HG03135 (cell line): ENCODE measurements at regions not wholly inside any gene's neighbourhood (a gene's known extent, or its start where the extent isn't known, plus 50 kb on each side); places are given as distances from the start of the nearest gene placed in this dataset.

Experiments
- ATAC-seq: cut with Tn5 transposase; IDR thresholded peaks from one replicate; pipeline ENCODE4 v1.9.1; 2021; ENCODE audit warnings: mild to moderate bottlenecking, moderate library complexity; ENCODE audit not compliant: unreplicated experiment

DNA sequence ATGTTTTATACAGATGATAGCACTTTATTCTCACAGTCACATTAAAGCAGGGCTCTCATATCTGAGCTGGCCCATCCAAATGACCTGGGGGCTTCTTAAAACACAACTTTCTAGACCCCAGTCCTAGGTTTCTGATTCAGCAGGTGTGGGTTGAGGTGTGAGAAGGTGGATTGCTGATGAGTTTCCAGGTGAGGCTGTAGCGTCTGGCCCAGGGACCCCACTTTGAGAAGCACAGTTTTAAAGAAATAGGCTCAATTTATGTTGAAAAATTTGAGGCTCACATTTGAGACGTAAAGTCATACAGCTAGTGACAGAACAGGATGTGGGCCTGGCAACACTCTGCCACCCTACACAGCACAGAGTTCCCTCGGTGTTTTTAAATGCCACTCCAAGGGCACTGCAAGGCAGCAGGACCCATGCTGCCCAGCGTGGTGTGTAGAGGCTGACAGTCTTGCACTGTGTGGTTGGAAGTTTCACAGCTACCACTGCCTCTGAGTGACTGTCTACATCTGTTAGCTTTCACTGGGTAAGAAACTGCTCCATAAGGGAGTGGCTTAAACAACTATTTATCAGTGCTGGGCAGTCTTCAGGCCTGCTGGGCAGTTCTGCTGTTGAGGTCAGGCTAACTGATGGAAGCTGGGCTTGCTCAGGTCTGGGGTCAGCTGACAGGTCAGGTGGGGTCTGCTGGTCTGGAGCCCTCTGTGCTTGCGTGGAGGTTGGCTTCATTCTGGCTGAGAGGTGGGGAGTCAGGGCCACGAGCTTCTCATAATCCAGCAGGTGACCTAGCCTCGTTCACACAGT is 319.7 kb downstream of the CXCL12 start:
- ATAC-seq, result no peak

DNA sequence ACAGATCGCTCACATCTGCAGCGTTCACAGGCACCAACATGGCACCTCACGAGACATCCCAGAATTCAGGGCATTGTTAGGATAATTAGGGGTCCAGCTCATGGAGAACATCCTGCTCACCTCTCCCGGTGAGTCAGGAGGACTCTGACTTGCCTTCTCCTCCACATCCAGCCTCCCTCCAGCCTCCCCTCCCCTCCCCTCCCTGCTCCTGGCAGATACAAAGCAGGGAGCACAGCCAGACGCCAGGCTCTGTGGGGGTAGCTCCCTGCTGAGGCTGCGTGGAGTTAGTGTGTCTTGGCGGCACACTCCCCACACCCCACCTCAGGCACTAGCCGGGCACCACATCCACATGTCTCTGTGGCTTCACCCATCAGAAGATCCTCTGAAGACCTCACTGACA is 320.6 kb downstream of the CXCL12 start:
- ATAC-seq, result no peak

DNA sequence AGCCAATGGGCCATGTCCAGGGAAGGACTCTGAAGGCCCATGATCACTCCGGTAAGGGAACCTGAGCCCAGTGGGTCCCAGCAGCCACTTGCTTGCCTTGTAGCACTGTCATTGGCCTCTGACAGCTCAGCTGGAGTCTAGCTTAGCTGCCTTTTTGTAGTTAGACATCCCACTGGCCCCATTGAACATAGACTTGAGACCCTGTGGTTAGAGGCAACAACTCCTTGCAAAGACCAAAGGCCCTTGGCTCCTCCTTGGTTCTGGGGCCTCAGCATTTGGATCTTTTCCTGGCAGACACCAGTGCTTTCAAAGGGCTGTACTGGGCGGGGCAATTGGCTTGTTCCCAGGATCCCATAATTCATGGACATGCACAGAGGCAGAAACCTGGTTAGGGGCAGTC is 321.2 kb downstream of the CXCL12 start:
- no peak for ATAC-seq

DNA sequence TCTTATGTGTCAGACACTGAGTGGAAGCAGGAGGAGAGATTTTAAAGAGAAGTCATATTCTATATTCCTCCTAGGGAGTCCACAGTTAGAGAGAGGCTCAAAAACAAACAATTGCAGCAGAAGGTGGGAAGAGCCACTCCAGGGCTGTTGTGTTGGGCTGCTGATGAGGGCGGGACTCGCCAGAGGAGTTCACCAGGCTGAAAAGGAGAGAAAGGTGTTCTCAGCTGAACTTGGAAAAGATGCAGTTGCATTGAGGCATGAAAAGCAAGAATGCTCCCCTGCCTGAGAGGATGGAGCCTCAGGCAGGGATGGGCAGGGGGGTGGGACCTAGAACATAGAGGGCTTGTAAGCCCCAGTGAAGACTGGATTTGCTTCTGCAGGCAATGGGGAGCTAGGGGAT is 324.2 kb downstream of the CXCL12 start:
- no peak for ATAC-seq

DNA sequence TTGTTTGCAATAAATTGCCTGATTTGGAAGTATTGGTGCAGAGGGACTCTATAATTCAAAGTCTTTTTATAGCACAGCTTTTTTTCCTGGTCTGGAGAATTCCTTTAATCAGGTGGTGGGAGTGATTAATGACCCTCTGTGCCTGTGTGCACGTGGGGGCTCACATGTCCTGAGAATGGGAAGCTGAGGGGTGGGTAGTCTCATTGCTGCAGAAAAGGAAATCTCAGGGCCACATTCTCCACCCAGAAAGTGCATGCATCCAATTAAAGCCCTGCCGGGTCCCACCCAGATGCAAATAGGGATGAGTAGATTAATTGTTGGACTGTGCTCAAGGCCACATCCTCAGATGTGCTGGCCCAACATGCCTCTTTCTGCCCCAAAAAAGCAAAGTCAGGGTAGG is 324.7 kb downstream of the CXCL12 start:
- no peak for ATAC-seq

DNA sequence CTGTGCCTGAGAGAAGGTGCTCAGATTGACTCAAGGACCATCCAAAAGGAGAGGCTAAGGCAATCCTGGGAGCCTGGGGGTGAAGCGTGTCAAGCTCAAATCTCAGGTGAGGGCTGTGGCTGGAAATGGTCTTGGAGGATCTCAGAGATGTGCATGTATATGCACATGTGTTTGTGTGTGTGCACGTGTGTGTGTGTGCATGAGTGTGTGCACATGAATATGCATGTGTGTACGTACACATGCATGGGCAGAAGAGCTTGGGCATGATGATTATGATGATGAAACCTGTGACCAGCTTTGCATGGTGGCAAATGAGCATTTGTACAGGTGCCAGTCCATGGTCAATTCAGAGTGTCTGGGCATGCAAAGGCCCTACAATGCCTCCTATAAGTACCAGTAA is 326.6 kb downstream of the CXCL12 start:
- ATAC-seq, result no peak

DNA sequence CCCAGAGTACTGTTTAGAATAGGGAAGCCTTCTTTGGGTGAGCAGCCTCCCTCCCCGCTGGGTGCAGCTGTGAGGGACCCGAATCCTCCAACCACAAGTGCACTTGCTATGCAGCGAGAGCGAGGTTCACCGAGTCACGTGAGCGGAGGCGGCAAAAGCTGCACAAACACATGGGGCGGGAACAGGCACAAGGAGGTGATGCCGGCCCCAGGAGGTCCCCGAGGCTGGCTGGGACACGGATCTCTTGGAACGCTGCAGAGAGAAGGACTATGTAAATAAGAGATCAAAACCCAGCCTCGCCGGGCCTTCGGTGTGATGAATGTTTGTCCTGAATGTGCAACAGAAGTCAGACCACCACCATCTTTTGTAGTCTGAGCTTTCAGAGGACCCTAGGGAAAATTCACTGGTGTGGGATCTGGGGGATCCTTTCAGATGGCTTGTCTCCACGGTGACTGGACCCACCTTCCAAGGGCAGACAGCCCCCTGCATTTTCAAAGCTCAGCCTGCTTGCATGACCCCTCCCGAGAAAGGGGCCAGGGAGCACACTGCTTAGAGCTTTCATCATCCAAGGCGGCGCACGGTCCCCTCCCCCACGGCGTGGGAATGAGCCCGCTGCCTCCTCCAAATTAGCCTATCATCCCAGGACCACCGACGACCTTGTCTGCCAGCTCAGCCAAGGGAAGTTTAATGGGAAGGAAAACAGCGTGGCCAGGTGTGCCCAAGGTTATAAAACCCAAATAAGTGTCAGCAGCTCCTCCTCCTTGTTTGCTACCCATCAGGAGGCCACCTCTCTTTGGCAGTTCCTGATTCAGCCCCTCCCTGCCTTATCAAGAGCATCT is 327.7 kb downstream of the CXCL12 start:
- no peak for ATAC-seq

DNA sequence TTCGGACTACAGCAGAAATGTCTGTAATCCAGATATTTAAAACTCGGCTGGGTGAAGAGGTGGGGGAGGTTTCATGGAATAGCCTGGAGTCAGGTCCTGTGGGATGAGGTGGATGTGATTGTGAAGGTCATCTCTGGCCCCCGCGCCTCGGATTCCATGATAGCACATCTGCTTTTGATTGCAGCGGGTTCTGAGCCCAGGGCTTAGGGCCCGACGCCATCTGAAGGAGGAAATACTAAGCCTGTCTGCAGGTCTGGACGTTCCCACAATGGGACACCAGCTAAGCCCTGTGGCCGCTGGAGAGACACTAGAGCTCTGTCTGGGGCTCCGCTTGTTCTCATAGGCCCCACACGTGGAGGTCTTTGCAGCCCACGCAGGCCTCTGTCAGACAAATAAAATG is 328.7 kb downstream of the CXCL12 start:
- ATAC-seq, result no peak

DNA sequence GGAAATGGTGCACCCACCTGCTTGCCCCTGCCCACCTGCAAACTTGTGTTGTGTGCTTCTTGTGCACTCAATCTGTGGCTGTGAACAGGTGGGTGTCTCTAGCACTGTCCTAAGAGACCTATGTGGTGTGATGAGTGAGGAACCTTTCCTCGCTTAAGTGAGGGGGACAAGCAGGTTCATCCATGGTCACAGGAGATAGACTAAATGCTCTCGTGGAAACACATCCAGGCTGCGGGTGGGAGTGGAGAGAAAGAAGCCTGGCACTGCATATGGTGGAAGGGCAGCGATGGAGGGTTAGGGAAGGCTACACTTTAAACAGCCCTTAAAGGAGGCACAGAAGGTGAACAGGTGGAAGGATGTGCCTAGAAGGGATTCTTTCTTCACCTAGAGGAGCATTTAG is 330.9 kb downstream of the CXCL12 start:
- no peak for ATAC-seq

DNA sequence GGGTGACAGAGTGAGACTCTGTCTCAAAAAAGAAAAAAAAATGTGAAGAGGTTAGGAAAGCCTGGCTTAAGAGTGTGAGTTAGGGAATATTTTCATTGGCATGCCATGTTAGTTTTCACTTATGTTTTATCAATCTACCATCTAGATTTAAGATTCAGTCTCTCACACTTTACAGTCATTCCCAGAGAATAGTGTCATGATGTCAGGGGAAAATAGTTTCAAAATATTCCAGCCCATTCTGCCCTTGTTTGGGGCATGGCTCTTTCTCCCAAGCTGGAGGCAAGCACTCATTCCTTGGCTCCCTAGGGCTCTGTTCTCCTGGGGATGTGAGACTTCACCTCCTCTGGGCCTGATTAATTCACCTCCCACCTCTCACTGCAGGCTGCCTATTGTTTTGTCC is 331.5 kb downstream of the CXCL12 start:
- no peak for ATAC-seq

DNA sequence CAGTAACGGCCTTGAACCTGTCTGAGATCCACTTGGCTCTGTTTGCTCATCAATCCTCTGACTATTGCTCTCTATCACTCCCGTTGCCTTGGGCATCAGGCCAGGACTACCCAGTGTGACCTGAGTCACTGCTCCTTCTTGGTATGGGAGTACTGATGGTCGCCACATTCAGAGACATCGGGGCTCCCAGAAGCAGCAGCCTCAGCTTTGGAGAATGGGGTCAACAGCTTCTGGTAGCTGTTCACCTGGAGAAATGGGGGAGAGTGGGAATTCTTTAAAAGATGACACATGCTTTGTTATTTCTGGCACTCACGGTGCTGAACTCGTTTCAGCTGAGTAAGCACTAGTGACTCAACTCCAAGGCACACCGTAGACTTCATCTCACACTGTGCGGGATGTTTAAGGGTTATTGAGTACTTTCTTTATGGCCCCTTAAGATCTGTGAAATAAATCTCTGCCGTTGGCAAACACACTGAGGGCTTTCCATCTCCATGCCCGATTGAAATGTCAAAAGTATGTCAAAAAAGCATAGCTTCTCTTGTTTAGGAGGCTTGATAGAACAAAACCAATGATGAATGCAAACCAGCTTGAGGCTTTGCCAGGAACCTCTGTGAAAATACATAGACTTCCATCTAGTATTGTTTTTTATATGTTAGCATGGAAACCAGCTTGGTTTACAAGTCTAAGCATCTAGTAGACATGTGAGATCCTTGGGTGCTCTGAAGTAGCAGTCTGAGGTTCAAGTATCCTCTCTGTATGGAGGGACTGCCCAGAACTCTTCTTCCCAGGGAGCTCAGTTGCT is 333.1 kb downstream of the CXCL12 start:
- no peak for ATAC-seq

DNA sequence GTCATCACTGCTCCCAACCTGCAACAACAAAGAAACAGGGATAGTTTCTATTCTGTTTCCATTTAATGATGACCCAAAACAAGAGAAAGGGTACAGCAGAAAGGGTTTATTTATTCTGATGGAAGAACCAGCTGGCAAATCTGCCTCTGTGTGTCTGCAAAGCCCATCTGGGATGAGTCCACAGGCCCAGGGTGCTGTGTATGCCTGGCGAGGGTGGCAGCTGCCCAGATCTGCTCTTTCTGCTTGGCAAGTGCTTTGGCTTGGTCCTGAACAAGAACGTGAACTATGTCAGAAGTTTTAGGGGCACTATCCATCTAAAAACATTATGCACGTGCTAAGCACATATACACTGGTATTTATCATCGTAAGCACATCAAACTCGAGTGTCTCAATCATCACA is 333.8 kb downstream of the CXCL12 start:
- no peak for ATAC-seq

DNA sequence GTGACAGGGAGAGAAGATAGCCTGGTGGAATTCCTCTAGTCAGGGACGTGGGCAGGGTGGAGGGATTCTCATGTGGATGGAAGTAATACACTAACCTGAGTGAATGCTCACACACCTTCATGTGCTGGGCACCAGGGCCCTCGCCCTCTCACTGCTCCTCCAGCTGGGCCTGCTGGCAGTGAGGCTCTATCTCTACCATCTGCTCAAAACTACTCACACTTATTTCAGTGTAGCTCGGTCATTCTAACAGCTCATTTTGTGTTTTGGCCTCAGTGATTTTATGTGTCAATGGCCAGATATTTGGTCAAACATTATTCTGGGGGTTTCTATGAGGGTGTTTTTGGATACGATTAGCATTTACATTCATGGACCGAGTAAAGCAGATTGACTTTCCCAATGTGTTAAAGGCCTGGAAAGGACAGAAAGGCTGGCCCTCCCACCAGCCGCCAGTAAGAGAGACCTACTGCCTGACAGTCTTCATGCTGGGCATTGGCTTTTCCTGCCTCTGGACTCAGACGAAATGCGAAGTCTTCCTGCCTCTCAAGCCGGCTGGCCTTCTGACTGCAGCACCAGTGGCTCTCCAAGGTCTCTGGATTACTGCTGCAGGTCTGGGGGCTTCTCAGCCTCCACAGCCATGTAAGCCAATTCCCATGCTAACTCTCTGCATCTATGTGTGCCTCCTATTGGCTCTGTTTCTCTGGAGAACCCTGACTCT is 335.4 kb downstream of the CXCL12 start:
- ATAC-seq, result no peak

DNA sequence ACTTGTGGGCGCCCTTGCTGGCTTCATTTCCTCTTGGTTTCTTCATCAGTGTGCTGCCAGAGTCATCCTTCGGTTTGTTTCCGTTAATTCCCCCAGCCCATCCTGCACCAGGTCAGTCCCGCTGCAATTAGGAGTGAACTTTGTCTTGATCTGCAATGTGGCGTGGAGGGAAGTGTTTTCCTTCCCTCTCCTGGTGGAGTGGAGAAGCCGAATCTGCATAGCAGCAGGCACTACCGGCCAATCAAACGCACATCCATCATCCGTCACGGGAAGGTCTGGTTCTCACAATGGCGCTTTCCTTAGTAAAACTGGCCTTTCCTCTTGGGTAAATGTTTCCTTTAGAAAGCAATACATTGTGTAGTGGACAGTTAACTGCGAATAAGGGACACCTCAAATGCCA is 337.5 kb downstream of the CXCL12 start:
- no peak for ATAC-seq

DNA sequence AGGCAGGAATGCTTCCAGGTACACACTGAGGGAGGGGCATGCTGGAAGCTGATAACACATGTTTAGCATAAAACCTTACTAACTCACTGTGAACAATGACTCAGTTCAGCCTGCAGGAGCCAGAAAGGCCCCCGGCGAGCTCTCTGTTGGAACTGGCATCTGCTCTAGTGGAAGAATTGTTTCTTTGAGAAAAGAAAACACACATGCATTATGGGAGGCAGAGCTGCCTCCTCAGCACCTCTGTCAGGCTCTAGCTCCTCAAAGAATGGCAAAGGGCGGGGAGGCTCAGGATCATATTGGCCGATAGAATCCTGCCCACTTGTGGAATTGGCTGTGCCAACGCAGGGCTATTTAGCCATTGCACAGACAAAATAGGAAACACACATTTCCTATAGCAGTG is 338.3 kb downstream of the CXCL12 start:
- no peak for ATAC-seq

DNA sequence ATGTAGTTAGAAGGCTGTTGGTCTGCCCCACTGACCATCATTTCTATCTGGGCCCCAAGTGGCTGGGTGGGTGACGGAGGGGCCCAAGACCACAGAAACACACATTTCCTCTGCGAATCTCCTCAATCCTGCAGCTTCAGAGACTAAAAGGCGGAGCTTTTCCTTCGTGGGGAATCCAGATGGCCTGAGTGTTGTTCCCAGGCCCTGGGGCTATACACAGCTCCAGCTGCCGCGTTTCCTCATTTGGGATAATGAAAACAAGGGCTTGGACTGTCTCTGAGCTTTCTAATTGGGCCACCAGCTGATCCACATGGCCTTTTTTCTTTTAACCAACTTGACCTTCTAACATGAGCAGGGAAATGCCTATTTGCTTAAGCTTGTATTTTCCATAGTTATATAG is 339.9 kb downstream of the CXCL12 start:
- no peak for ATAC-seq

DNA sequence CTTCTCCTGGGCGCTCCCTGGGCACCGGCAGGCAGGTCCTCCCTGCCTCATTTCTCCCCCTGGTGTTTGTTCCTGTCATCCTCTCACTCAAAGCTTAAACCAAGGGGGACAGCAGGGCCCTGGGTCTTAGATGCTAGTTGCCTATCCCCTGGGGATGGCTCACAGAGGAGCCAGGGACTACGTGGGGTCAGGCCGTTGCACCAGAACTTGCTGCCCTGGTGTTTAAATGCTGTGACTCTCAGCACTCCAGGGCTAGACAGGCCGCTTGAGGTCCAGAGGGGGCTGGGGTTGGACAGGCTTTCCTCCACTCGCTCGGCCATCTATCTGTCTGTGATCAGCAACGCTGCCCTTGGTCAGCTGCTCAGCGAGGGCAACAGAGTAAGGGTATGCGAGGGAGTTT is 340.3 kb downstream of the CXCL12 start:
- no peak for ATAC-seq

DNA sequence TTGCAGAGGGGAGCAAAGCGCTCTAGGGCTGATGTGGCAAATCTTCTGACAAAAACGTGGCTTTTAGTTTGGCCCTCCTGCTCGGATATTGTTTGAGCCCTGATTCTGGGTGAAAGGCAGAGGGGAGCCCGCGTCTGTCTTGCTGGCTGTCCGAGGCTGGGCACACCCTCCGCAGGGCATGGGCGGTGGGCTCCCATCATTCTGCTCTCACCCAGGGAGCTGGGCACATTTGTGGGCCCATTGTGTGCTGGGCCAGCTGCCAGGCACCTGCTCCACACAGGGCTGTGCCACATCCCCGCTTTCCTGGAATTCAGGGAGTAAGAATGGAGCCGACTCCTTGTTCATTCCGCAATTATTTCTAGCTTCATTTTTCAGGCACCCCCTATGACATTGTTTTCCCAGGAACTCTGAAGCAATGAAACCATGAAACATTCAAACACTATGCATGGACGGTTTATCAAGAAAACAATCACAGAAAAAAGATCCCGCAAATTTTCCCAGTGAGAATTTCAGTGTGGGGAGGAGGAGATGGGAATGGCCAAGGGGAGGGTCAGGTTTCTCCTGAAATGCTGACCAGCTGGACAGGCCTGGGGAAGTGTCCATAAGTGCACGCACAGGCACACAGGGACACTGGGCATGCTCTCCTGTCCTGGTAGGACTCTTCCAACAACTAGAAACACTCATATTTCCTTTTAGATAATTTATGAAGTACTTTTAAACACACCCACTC is 341.1 kb downstream of the CXCL12 start:
- no peak for ATAC-seq

DNA sequence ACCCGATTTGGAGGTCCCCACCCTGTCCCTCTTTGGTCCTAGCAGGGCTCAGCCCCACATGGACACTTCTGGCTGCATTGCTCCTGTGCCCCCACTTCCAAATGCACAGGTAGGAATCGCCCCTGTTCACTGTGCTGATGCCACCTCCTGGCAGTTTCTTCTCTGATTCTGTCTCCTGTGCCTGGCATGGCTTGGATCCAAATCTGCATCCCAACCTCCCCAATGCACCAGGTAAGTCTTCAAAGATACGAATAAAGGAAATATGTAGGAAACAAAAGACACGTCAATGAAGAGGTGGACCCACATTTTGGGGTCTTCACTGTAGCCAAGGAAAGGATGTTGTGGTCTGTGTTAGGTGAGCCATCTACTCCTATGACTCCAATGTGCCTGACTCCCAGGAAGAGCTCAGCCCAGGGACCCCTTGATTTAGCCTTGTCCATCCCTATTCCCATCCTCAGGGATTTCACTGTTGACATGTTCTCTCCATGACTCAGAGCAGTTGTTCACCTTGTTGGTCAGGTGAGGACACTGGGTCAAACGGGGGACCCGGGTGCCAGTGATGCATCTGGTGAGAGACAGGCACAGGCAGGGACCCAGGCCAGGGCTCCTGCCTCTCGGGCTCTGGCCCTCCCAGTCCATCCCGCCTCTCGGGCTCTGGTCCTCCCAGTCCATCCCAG is 341.8 kb downstream of the CXCL12 start:
- ATAC-seq, result no peak
